Glutamatergic neuron (in vitro differentiated cells): ENCODE measurements at regions not wholly inside any gene's neighbourhood (a gene's known extent, or its start where the extent isn't known, plus 50 kb on each side); places are given as distances from the start of the nearest gene placed in this dataset.

ENCODE experiments used
- DNase-seq: peaks from one replicate; pipeline ENCODE4 v3.0.0; 2022
- H3K27ac Mint-ChIP-seq: one replicate; pipeline ENCODE4 v1.8.0; 2020; ENCODE audit warnings: mild to moderate bottlenecking, mixed read lengths, inconsistent platforms; ENCODE audit not compliant: unreplicated experiment
- H3K27me3 Mint-ChIP-seq: one replicate; pipeline ENCODE4 v1.8.0; 2020; ENCODE audit warnings: mild to moderate bottlenecking, moderate library complexity, mixed read lengths, inconsistent platforms; ENCODE audit not compliant: unreplicated experiment
- H3K36me3 Mint-ChIP-seq: one replicate; pipeline ENCODE4 v1.8.0; 2020; ENCODE audit warnings: mild to moderate bottlenecking, mixed read lengths, inconsistent platforms; ENCODE audit not compliant: unreplicated experiment
- H3K4me1 Mint-ChIP-seq: one replicate; pipeline ENCODE4 v1.8.0; 2020; ENCODE audit warnings: mild to moderate bottlenecking, low read depth, mixed read lengths, inconsistent platforms; ENCODE audit not compliant: unreplicated experiment
- H3K4me3 Mint-ChIP-seq: one replicate; pipeline ENCODE4 v1.8.0; 2020; ENCODE audit warnings: mild to moderate bottlenecking, mixed read lengths, inconsistent platforms; ENCODE audit not compliant: unreplicated experiment
- H3K9me3 Mint-ChIP-seq: one replicate; pipeline ENCODE4 v1.8.0; 2020; ENCODE audit warnings: mild to moderate bottlenecking, moderate library complexity, mixed read lengths, inconsistent platforms; ENCODE audit not compliant: unreplicated experiment
- CTCF ChIP-seq: fragments of 200-600 bp; sonication (generic); IDR thresholded peaks from one replicate; pipeline ENCODE4 v1.5.0; 2021; ENCODE audit not compliant: partially characterized antibody, unreplicated experiment

GRCh38 chr6:6980999-6981597, 126.7 kb upstream of the RREB1 start:
- Mint-ChIP-seq H3K27me3 (peaks cover 3% of the 10 kb centered on the region), H3K4me1 (no peaks in the 10 kb centered on the region), H3K4me3 (no peak overlapping the region), H3K27ac (no peak overlapping the region), H3K9me3 (peaks cover 4% of the 10 kb centered on the region), H3K36me3 (peaks cover 4% of the 10 kb centered on the region)
- DNase-seq = no peak
- TF ChIP-seq CTCF = no peak

GRCh38 chr6:6981681-6982322, 126.0 kb upstream of the RREB1 start:
- no peak for DNase-seq
- Mint-ChIP-seq H3K4me3 (no peak overlapping the region), H3K27ac (no peak overlapping the region), H3K27me3 (peaks cover 3% of the 10 kb centered on the region), H3K36me3 (peaks cover 4% of the 10 kb centered on the region), H3K4me1 (no peaks in the 10 kb centered on the region), H3K9me3 (peaks cover 4% of the 10 kb centered on the region)
- no peak for TF ChIP-seq CTCF

GRCh38 chr6:6982663-6983062, 125.1 kb upstream of the RREB1 start:
- Mint-ChIP-seq H3K27me3 (peaks cover 3% of the 10 kb centered on the region), H3K4me1 (no peaks in the 10 kb centered on the region), H3K36me3 (peaks cover 4% of the 10 kb centered on the region), H3K4me3 (no peak overlapping the region), H3K27ac (no peak overlapping the region), H3K9me3 (peaks cover 4% of the 10 kb centered on the region)
- DNase-seq = no peak
- TF ChIP-seq CTCF = no peak

- no peak overlapping the region for H3K4me3 Mint-ChIP-seq
- H3K36me3 Mint-ChIP-seq = peaks cover 4% of the 10 kb centered on the region
- no peaks in the 10 kb centered on the region for H3K4me1 Mint-ChIP-seq
- H3K27ac Mint-ChIP-seq = no peak overlapping the region
- H3K27me3 Mint-ChIP-seq = peaks cover 3% of the 10 kb centered on the region
- no peak for DNase-seq
- H3K9me3 Mint-ChIP-seq = peaks cover 4% of the 10 kb centered on the region
- TF ChIP-seq CTCF = no peak
These were observed 123.0 kb upstream of the RREB1 start for GRCh38 chr6:6984585-6985366.

DNA sequence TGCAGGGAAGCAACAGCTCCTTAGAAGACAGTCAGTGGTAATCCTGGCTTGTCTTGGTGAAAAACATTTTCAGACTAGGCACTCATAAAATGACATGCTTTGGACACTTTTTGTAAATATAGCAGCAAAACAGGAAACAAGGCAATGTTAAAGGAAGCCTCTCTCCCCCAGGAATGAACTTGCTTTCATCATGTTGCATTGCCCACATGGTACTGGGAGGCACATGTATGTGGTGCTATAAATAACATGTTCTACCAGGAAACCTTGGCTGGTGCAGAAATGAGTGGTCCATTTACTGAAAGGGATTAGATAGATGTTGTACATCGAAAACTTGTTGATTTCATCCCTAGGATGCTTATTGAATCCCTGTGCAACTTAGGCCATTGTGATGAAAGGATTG, 121.4 kb upstream of the RREB1 start:
- Mint-ChIP-seq H3K4me3 (no peak overlapping the region), H3K36me3 (peaks cover 4% of the 10 kb centered on the region)

More for the DNA sequence above, 121.4 kb upstream of the RREB1 start:
- TF ChIP-seq CTCF = no peak
- Mint-ChIP-seq H3K4me1 (no peaks in the 10 kb centered on the region), H3K9me3 (no peaks in the 10 kb centered on the region), H3K27ac (no peak overlapping the region), H3K27me3 (no peaks in the 10 kb centered on the region)
- DNase-seq = no peak
